HFF-Myc (cell line): ENCODE measurements at regions not wholly inside any gene's neighbourhood (a gene's known extent, or its start where the extent isn't known, plus 50 kb on each side); places are given as distances from the start of the nearest gene placed in this dataset.

ENCODE experiments used
- DNase-seq: peaks from one replicate; pipeline ENCODE4 v3.0.0-alpha.2; 2011; ENCODE audit warnings: low read depth; ENCODE audit errors: extremely low read depth
- H3K4me3 ChIP-seq: replicated peaks from 2 replicates; pipeline ENCODE4 v1.5.1; 2011; ENCODE audit warnings: low read depth, mild to moderate bottlenecking, control low read depth, low read length
- TF ChIP-seq, protein P1 (sequence below): IDR thresholded peaks from 2 replicates; pipeline ENCODE4 v1.5.1; 2012; ENCODE audit warnings: mild to moderate bottlenecking, low read depth, low read length, control low read depth; ENCODE audit errors: missing control alignments

GRCh38 chr1:82125119-82125518, 324.4 kb downstream of the ADGRL2 start:
- DNase-seq = no peak
- H3K4me3 ChIP-seq = no peak overlapping the region
- TF ChIP-seq, protein P1, sequence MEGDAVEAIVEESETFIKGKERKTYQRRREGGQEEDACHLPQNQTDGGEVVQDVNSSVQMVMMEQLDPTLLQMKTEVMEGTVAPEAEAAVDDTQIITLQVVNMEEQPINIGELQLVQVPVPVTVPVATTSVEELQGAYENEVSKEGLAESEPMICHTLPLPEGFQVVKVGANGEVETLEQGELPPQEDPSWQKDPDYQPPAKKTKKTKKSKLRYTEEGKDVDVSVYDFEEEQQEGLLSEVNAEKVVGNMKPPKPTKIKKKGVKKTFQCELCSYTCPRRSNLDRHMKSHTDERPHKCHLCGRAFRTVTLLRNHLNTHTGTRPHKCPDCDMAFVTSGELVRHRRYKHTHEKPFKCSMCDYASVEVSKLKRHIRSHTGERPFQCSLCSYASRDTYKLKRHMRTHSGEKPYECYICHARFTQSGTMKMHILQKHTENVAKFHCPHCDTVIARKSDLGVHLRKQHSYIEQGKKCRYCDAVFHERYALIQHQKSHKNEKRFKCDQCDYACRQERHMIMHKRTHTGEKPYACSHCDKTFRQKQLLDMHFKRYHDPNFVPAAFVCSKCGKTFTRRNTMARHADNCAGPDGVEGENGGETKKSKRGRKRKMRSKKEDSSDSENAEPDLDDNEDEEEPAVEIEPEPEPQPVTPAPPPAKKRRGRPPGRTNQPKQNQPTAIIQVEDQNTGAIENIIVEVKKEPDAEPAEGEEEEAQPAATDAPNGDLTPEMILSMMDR = no peak

- H3K4me3 ChIP-seq = no peak overlapping the region
- DNase-seq = no peak
- TF ChIP-seq, protein P1 = no peak
Observed at GRCh38 chr1:82121421-82121820, 320.7 kb downstream of the ADGRL2 start.

DNA sequence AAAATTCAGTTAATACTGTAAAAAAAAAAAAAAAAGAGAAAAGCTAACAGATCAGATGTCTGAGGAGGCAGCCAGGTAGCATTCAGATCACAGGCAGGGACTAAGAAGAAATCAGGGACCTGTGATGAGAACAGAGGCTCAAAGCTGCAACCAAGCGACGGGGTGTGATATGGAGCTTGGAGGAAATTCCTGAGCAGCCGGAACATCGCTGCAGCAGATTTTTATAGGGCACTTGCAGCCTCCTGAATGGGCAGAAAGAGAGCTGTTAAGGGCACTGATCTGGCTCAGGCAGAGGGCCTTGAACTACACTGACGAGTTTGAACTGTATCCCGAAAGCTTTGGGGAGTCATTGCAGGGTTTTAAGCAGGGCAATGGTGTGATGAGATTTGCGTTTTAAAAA, 315.4 kb downstream of the ADGRL2 start:
- H3K4me3 ChIP-seq = no peak overlapping the region
- TF ChIP-seq, protein P1 = no peak
- no peak for DNase-seq

- DNase-seq = no peak
- H3K4me3 ChIP-seq = no peak overlapping the region
- TF ChIP-seq, protein P1 = no peak
Observed at GRCh38 chr1:82114887-82115286, 314.2 kb downstream of the ADGRL2 start.

DNA sequence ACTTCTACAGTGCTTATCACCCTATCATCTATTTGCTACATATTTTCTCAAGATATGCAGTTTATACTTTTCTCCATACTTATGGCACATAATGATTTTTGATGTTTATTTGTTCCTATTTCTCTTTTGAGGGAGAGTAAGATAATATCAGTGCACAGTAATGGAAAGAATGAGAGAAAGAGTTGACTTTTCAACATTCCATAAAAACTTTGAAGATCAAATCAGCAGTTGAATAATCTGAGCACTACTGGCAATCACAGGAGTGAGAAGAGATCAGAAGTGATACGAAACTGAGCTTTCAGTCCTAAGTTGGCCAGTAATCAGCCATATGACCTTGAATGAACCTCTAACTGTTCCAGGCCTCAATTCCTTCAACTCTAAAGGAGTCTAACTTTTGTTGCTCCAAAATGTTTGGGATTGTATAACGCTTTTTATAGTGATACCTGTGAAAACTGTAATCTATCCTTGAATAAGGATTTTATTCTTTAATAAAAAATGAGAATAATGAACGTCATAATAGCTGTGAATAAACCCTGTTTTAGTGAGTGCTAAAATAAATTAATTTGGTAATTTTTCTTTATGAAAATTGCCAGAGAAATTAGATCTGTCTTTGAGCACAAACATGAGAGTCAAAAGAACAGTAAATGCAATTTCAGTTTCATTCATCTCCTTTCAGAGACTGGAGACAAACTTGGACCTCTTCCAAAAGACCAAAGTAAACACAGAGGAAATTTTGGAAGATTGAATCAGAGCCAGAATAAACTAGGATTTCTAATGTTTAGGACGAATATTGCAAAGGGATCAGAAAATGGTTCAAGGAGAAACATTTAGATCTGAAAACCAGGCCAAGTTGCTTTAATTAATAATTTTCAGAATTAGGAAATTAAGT, 309.9 kb downstream of the ADGRL2 start:
- no peak for DNase-seq
- no peak overlapping the region for H3K4me3 ChIP-seq
- TF ChIP-seq, protein P1 = no peak

DNA sequence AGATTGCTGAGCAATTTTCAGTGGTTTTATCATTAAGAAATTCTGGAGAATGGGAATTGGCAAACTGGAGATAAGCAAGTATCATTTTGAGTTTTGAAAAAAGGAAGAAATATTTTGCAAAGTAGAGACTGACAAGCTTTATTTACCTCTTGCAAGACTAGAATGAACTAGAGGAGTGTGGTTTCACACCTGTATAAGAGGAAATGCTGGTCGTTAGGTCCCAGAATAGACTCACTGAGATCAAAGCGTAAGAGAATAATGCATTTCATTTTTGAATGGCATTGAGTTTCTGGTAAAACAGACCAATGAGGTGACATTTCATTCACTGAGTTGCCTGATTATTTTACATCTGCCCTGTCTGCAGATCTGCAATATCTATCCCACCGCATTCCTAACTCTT, 308.1 kb downstream of the ADGRL2 start:
- no peak overlapping the region for H3K4me3 ChIP-seq
- no peak for DNase-seq
- TF ChIP-seq, protein P1 = no peak

DNA sequence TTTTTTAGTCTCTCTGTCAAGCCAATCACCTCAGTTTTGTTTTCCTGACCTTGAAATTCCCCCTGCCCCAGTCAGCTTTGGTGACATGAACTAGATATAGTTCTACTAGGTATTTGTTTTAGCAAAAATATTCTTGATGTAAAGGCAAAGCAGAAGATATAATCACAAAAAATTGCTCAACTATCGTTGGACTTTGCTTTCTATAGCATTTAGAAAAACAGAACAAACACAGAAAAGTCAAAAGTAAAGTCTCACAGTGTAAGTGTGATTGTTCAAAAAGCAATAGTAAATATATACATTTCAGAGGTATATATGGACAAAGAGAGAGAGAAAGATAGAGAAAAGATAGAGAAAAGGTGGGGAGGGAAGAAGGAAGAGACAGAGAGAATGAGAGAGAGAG, 305.9 kb downstream of the ADGRL2 start:
- no peak overlapping the region for H3K4me3 ChIP-seq
- no peak for DNase-seq
- TF ChIP-seq, protein P1 = no peak
